ENCODE measurements at regions not wholly inside any gene's neighbourhood (a gene's known extent, or its start where the extent isn't known, plus 50 kb on each side); places are given as distances from the start of the nearest gene placed in this dataset.

DNA sequence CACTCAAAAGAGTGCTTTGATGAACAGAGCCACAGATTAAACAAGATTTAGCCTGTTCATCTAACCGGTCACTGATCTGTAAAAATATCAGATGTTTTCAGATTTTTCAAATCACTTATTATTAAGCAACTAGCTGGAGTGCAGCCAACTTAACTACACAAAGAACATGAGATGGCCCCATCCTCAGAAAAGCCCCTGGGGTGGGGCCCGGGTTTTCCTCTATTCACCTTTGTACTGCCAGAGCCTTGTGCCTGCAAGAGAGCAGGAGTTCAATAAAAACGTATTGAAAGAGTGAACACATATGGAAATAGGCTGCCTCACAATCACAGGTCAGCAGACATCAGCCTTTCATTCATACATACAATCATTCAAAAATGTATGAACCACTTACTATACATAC is 516.1 kb downstream of the OMA1 start:
- Histone ChIP-seq H3K27ac (no peak overlapping the region), H3K4me3 (no peak overlapping the region), H3K9me3 (no peaks in the 10 kb centered on the region), H3K27me3 (no peaks in the 10 kb centered on the region), H3K4me1 (no peaks in the 10 kb centered on the region), H3K36me3 (replicated peaks in 1 of 2; ENCODE audit: insufficient read depth in 1 of 2, low read depth in 2 of 2) (no peaks in the 10 kb centered on the region)
- no peak for TF ChIP-seq POLR2A (IDR thresholded peaks at IDR 0.05)
- no peak for TF ChIP-seq CTCF (IDR thresholded peaks at IDR 0.05)
- no peak for DNase-seq
- intact Hi-C loops (cut with DNase I): no loop called here
- 37 to 48% methylated on average over 3 of the region's 3 CpGs for WGBS, 2 donors
- ATAC-seq: no peak

DNA sequence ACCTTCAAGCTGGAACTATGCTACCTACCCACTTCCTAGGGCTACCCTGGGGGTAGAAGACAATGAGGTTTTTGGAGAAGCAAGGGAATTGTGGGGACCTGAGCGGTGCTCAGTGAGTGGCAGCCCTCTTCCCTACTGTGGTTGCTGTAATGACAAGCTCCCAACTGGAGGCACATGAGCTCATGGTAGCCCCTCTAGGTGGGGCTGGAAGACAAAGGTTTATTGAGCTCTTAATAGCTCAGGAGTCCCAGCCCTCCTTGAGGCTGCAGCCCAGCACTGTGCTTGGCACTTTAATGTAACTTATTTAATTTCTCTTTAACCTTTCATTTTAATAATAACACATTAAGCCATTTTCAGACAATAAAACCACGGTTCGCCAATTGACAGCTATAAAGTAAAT is 528.9 kb downstream of the OMA1 start:
- H3K27me3 ChIP-seq: no peaks in the 10 kb centered on the region
- ATAC-seq (no peak), DNase-seq (no peak)
- H3K9me3 ChIP-seq: no peaks in the 10 kb centered on the region
- H3K4me3 ChIP-seq: no peak overlapping the region
- intact Hi-C loops (cut with DNase I): no loop called here
- no peaks in the 10 kb centered on the region for H3K36me3 ChIP-seq (replicated peaks in 1 of 2; ENCODE audit: insufficient read depth in 1 of 2, low read depth in 2 of 2)
- H3K4me1 ChIP-seq: no peaks in the 10 kb centered on the region
- H3K27ac ChIP-seq: no peak overlapping the region
- TF ChIP-seq CTCF (IDR thresholded peaks at IDR 0.05): no peak
- TF ChIP-seq POLR2A (IDR thresholded peaks at IDR 0.05): no peak
- WGBS, 2 donors: 83 to 95% methylated on average over 3 of the region's 3 CpGs

DNA sequence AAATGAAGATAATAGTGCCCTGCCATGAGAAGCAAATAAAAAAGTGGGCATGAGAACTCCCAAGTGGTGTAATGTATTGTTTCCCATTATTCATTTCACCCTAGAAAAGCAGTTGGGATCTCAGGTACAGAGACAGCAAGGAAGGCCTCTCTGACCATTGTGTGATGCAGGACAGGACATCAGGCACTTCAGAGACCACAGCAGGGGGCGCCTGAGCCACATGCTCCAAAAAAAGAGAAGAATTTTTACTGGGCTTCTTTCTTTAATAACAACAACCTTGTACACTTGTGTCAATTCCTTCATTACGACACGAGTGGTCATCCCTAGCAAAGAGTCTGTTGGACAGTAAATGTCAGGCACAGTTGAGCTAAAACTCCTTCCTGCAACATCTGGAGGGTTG is 533.3 kb downstream of the OMA1 start:
- intact Hi-C loops (cut with DNase I): no loop called here
- Histone ChIP-seq H3K36me3 (replicated peaks in 1 of 2; ENCODE audit: insufficient read depth in 1 of 2, low read depth in 2 of 2) (no peaks in the 10 kb centered on the region), H3K4me1 (no peaks in the 10 kb centered on the region), H3K9me3 (no peaks in the 10 kb centered on the region), H3K27me3 (no peaks in the 10 kb centered on the region), H3K4me3 (no peak overlapping the region), H3K27ac (no peak overlapping the region)
- TF ChIP-seq CTCF (IDR thresholded peaks at IDR 0.05): no peak
- no peak for TF ChIP-seq POLR2A (IDR thresholded peaks at IDR 0.05)
- WGBS, 2 donors: 52 to 58% methylated on average over 3 of the region's 3 CpGs
- no peak for DNase-seq
- no peak for ATAC-seq

GRCh38 chr1:58011978-58012377 is 534.5 kb downstream of the OMA1 start:
- DNase-seq (no peak), ATAC-seq (no peak)
- no peak for TF ChIP-seq POLR2A (IDR thresholded peaks at IDR 0.05)
- TF ChIP-seq CTCF (IDR thresholded peaks at IDR 0.05): no peak
- H3K9me3 ChIP-seq: no peaks in the 10 kb centered on the region
- intact Hi-C loops (cut with DNase I): no loop called here
- H3K27me3 ChIP-seq: no peaks in the 10 kb centered on the region
- no peak overlapping the region for H3K27ac ChIP-seq
- 88 to 93% methylated on average over 1 of the region's 1 CpG for WGBS, 2 donors
- H3K4me1 ChIP-seq: no peaks in the 10 kb centered on the region
- no peaks in the 10 kb centered on the region for H3K36me3 ChIP-seq (replicated peaks in 1 of 2; ENCODE audit: insufficient read depth in 1 of 2, low read depth in 2 of 2)
- H3K4me3 ChIP-seq: no peak overlapping the region

GRCh38 chr1:58006421-58007046 is 540.0 kb downstream of the OMA1 start:
- H3K36me3 ChIP-seq (replicated peaks in 1 of 2; ENCODE audit: insufficient read depth in 1 of 2, low read depth in 2 of 2): no peaks in the 10 kb centered on the region
- H3K4me3 ChIP-seq: no peak overlapping the region
- intact Hi-C loops (cut with DNase I): no loop called here
- no peak for ATAC-seq
- 60 to 63% methylated on average over 4 of the region's 4 CpGs for WGBS, 2 donors
- H3K9me3 ChIP-seq: no peaks in the 10 kb centered on the region
- no peaks in the 10 kb centered on the region for H3K27me3 ChIP-seq
- H3K4me1 ChIP-seq: no peaks in the 10 kb centered on the region
- TF ChIP-seq POLR2A (IDR thresholded peaks at IDR 0.05) (no peak), CTCF (IDR thresholded peaks at IDR 0.05) (no peak)
- DNase-seq: no peak
- H3K27ac ChIP-seq: no peak overlapping the region

All from body of pancreas (tissue), 4 donors.